ENCODE measurements at regions not wholly inside any gene's neighbourhood (a gene's known extent, or its start where the extent isn't known, plus 50 kb on each side); places are given as distances from the start of the nearest gene placed in this dataset.

- no peak for TF ChIP-seq GATA3 (IDR thresholded peaks at IDR 0.05; ENCODE audit: low read depth, low read length)
- no peak for TF ChIP-seq GATA2 (IDR thresholded peaks at IDR 0.05; ENCODE audit: low read depth, low read length)
These were observed 1107.1 kb downstream of the KCNT2 start for GRCh38 chr1:195501118-195501517.
